IMR-90 (cell line): ENCODE measurements at regions not wholly inside any gene's neighbourhood (a gene's known extent, or its start where the extent isn't known, plus 50 kb on each side); places are given as distances from the start of the nearest gene placed in this dataset.

Source experiments
- ATAC-seq: fragments of 200-7000 bp; cut with Tn5 transposase; 2 replicates; pipeline ENCODE4 v1.9.1; 2020; ENCODE audit warnings: low read depth, mild to moderate bottlenecking, moderate library complexity
- BruUV-seq: library from RNA; stranded (reverse); fragments of 400-500 nt; replicated peaks from 2 replicates; lab custom pipeline; 2021; lab: Mats Ljungman, UMichigan
- CTCF ChIA-PET: fragments of 300-600 bp; formaldehyde crosslinking; extraction: SDS; loops from one replicate; lab custom pipeline; 2021; ENCODE audit warnings: antibody characterized with exemption; lab: Yijun Ruan, JAX
- POLR2A ChIA-PET: fragments of 300-600 bp; sonication (Branson Sonifier 250); formaldehyde crosslinking; loops from one replicate; lab custom pipeline; 2022; ENCODE audit warnings: antibody characterized with exemption; ENCODE audit not compliant: unreplicated experiment; lab: Charles Lee
- DNase-seq: peaks from one replicate; pipeline ENCODE4 v3.0.0; 2013
- H2AFZ ChIP-seq: replicated peaks from 2 replicates; pipeline ENCODE3; 2013; ENCODE audit warnings: low read length, mild to moderate bottlenecking; ENCODE audit not compliant: poor library complexity
- H2AK5ac ChIP-seq: 2 replicates; pipeline ENCODE4 v1.6.1; 2013; ENCODE audit warnings: low read depth, low read length, inconsistent platforms
- H2AK9ac ChIP-seq: replicated peaks from 2 replicates; pipeline ENCODE3; 2013; ENCODE audit warnings: mild to moderate bottlenecking, low read depth, low read length, moderate library complexity; ENCODE audit not compliant: poor library complexity
- H2BK120ac ChIP-seq: 2 replicates; pipeline ENCODE4 v1.6.1; 2013; ENCODE audit warnings: low read depth, low read length, inconsistent platforms
- H2BK15ac ChIP-seq: 3 replicates; pipeline ENCODE4 v1.6.1; 2013; ENCODE audit warnings: low read depth, low read length, inconsistent platforms
- H2BK20ac ChIP-seq: 2 replicates; pipeline ENCODE4 v1.6.1; 2013; ENCODE audit warnings: low read depth, mild to moderate bottlenecking, inconsistent platforms, low read length, moderate library complexity
- H2BK5ac ChIP-seq: 2 replicates; pipeline ENCODE4 v1.6.1; 2013; ENCODE audit warnings: mild to moderate bottlenecking, low read depth, low read length, inconsistent platforms; ENCODE audit not compliant: poor library complexity, severe bottlenecking
- H3K14ac ChIP-seq: replicated peaks from 2 replicates; pipeline ENCODE4 v1.6.1; 2013; ENCODE audit warnings: low read depth, low read length, inconsistent platforms
- H3K18ac ChIP-seq: 2 replicates; pipeline ENCODE4 v1.6.1; 2013; ENCODE audit warnings: low read depth, low read length, control low read depth
- H3K23ac ChIP-seq: 2 replicates; pipeline ENCODE4 v1.6.1; 2013; ENCODE audit warnings: low read depth, low read length, inconsistent platforms
- H3K27ac ChIP-seq: 2 replicates; pipeline ENCODE4 v1.5.1; 2013; ENCODE audit warnings: mild to moderate bottlenecking, control low read depth, low read length; ENCODE audit not compliant: insufficient read depth
- H3K27me3 ChIP-seq: 2 replicates; pipeline ENCODE4 v1.6.1; 2013; ENCODE audit warnings: low read length; ENCODE audit not compliant: control insufficient read depth, insufficient read depth
- H3K36me3 ChIP-seq: 2 replicates; pipeline ENCODE4 v1.6.1; 2013; ENCODE audit warnings: low read length, mixed read lengths; ENCODE audit not compliant: control insufficient read depth, insufficient read depth
- H3K4ac ChIP-seq: 2 replicates; pipeline ENCODE4 v1.6.1; 2013; ENCODE audit warnings: low read depth, low read length, inconsistent platforms
- H3K4me1 ChIP-seq: 2 replicates; pipeline ENCODE4 v1.6.1; 2013; ENCODE audit warnings: low read length, mixed read lengths; ENCODE audit not compliant: control insufficient read depth, insufficient read depth
- H3K4me2 ChIP-seq: 2 replicates; pipeline ENCODE4 v1.6.1; 2013; ENCODE audit warnings: low read depth, mild to moderate bottlenecking, control low read depth, low read length, moderate library complexity
- H3K4me3 ChIP-seq: 2 replicates; pipeline ENCODE4 v1.5.1; 2013; ENCODE audit warnings: low read depth, mild to moderate bottlenecking, control low read depth, low read length, moderate library complexity; ENCODE audit not compliant: insufficient read depth
- H3K56ac ChIP-seq: 2 replicates; pipeline ENCODE4 v1.6.1; 2013; ENCODE audit warnings: low read length, inconsistent platforms; ENCODE audit not compliant: insufficient read depth; ENCODE audit errors: extremely low read depth
- H3K79me1 ChIP-seq, 2 experiments: 2 replicates each; pipeline ENCODE4 v1.6.1; 2013; ENCODE audit warnings: low read length in 2 of 2, inconsistent platforms in 1 of 2, low read depth in 1 of 2
- H3K9ac ChIP-seq: 2 replicates; pipeline ENCODE4 v1.6.1; 2013; ENCODE audit warnings: low read depth, low read length, control low read depth
- H3K9me1 ChIP-seq: 2 replicates; pipeline ENCODE4 v1.6.1; 2013; ENCODE audit warnings: low read length, inconsistent platforms; ENCODE audit not compliant: insufficient read depth
- H3K9me3 ChIP-seq: 2 replicates; pipeline ENCODE4 v1.6.1; 2013; ENCODE audit warnings: low read length; ENCODE audit not compliant: control insufficient read depth, insufficient read depth
- H4K20me1 ChIP-seq: 2 replicates; pipeline ENCODE4 v1.6.1; 2013; ENCODE audit warnings: low read length, inconsistent platforms; ENCODE audit not compliant: insufficient read depth
- H4K5ac ChIP-seq: 2 replicates; pipeline ENCODE4 v1.6.1; 2013; ENCODE audit warnings: mild to moderate bottlenecking, low read depth, low read length, control low read depth
- H4K8ac ChIP-seq, 2 experiments: 2 replicates each; pipeline ENCODE4 v1.6.1; 2013; ENCODE audit warnings: low read depth in 2 of 2, low read length in 2 of 2, control low read depth in 1 of 2, inconsistent platforms in 1 of 2
- H4K91ac ChIP-seq: 2 replicates; pipeline ENCODE4 v1.6.1; 2013; ENCODE audit warnings: low read depth, low read length, inconsistent platforms; ENCODE audit not compliant: insufficient read depth
- BHLHE40 ChIP-seq: fragments of 150-350 bp; IDR thresholded peaks from 2 replicates; pipeline ENCODE4 v1.6.1; 2016; ENCODE audit warnings: mild to moderate bottlenecking, low read depth, low read length
- CEBPB ChIP-seq: IDR thresholded peaks from 2 replicates; pipeline ENCODE4 v1.6.1; 2012; ENCODE audit warnings: low read depth, low read length, improper control_type of control experiment
- CHD1 ChIP-seq: IDR thresholded peaks from 2 replicates; pipeline ENCODE4 v1.6.1; 2012; ENCODE audit warnings: low read depth, low read length, improper control_type of control experiment
- CTCF ChIP-seq: conservative IDR thresholded peaks from 2 replicates; pipeline ENCODE4 v1.5.1; 2012; ENCODE audit warnings: mild to moderate bottlenecking, low read depth, low read length, improper control_type of control experiment
- ELK1 ChIP-seq: fragments of 150-350 bp; IDR thresholded peaks from 2 replicates; pipeline ENCODE4 v1.6.1; 2016; ENCODE audit warnings: low read depth, mild to moderate bottlenecking, low read length, moderate library complexity, borderline replicate concordance
- FOS ChIP-seq: fragments of 150-350 bp; IDR thresholded peaks from 2 replicates; pipeline ENCODE4 v1.6.1; 2016; ENCODE audit warnings: low read depth, low read length
- MAFK ChIP-seq: IDR thresholded peaks from 2 replicates; pipeline ENCODE4 v1.6.1; 2012; ENCODE audit warnings: low read depth, low read length, improper control_type of control experiment
- MAZ ChIP-seq: IDR thresholded peaks from 2 replicates; pipeline ENCODE4 v1.6.1; 2012; ENCODE audit warnings: low read depth, mild to moderate bottlenecking, low read length, improper control_type of control experiment, moderate library complexity, borderline replicate concordance
- MXI1 ChIP-seq: IDR thresholded peaks from 2 replicates; pipeline ENCODE4 v1.6.1; 2012; ENCODE audit warnings: low read depth, mild to moderate bottlenecking, low read length, moderate library complexity, borderline replicate concordance
- NFE2L2 ChIP-seq: fragments of 150-350 bp; IDR thresholded peaks from 2 replicates; pipeline ENCODE4 v1.6.1; 2016; ENCODE audit warnings: low read depth, mild to moderate bottlenecking, low read length
- POLR2A ChIP-seq: IDR thresholded peaks from 2 replicates; pipeline ENCODE4 v1.6.1; 2012; ENCODE audit warnings: mild to moderate bottlenecking, low read depth, low read length
- RAD21 ChIP-seq: IDR thresholded peaks from 2 replicates; pipeline ENCODE4 v1.6.1; 2012; ENCODE audit warnings: low read length, improper control_type of control experiment
- RCOR1 ChIP-seq: IDR thresholded peaks from 2 replicates; pipeline ENCODE4 v1.6.1; 2012; ENCODE audit warnings: mild to moderate bottlenecking, low read length, improper control_type of control experiment; ENCODE audit not compliant: insufficient replicate concordance
- RFX5 ChIP-seq: IDR thresholded peaks from 2 replicates; pipeline ENCODE4 v1.8.0; 2012; ENCODE audit warnings: low read depth, mild to moderate bottlenecking, low read length, moderate library complexity
- SMC3 ChIP-seq: fragments of 150-350 bp; IDR thresholded peaks from 2 replicates; pipeline ENCODE4 v1.6.1; 2016; ENCODE audit warnings: low read depth, mild to moderate bottlenecking, antibody characterized with exemption, low read length, moderate library complexity
- USF2 ChIP-seq: fragments of 150-350 bp; IDR thresholded peaks from 2 replicates; pipeline ENCODE4 v1.6.1; 2017; ENCODE audit warnings: mild to moderate bottlenecking, antibody characterized with exemption, low read length, low read depth
- WGBS, 2 experiments: methylation state at CpG; one replicate each; pipeline versions ENCODE4 v1.1.5 to v1.1.7; 2013; ENCODE audit warnings: missing lambda C conversion rate in 2 of 2; ENCODE audit not compliant: insufficient read length in 1 of 2; ENCODE audit errors: extremely low coverage in 2 of 2; 5-methylcytosine and 5-hydroxymethylcytosine counted together
- dilution Hi-C: fragments of 300-500 bp; cut with HindIII; formaldehyde crosslinking; loops from one replicate; pipeline ENCODE4 v1.14.3; 2018; ENCODE audit warnings: low sequenced_read_pairs; ENCODE audit not compliant: unreplicated experiment
- in situ Hi-C: fragments of 300-500 bp; cut with MboI; formaldehyde crosslinking; loops from 3 replicates; pipeline ENCODE4 v1.14.3; 2019; ENCODE audit warnings: low sequenced_read_pairs, inconsistent platforms, mixed read lengths
- intact Hi-C: fragments of 100-400 bp; cut with micrococcal nuclease; formaldehyde crosslinking; loops from 2 replicates; pipeline ENCODE4 v1.10.0; 2022

- Histone ChIP-seq H3K36me3 (no peaks in the 10 kb centered on the region), H4K8ac (no peak overlapping the region), H3K4me2 (no peak overlapping the region), H3K4me1 (no peaks in the 10 kb centered on the region), H3K27ac (no peak overlapping the region), H4K5ac (no peak overlapping the region), H2BK120ac (no peak overlapping the region), H2AK5ac (no peak overlapping the region), H3K9me1 (no peaks in the 10 kb centered on the region), H4K91ac (no peak overlapping the region), H3K23ac (no peak overlapping the region), H2AK9ac (no peak overlapping the region), H3K27me3 (no peaks in the 10 kb centered on the region), H3K9me3 (peaks cover 5% of the 10 kb centered on the region; the same call in 1 of the 2 replicates), H2BK15ac (no peak overlapping the region), H3K79me1 (no peaks in the 10 kb centered on the region), H3K56ac (no peak overlapping the region), H2AFZ (no peak overlapping the region), H3K9ac (no peak overlapping the region), H2BK5ac (no peak overlapping the region), H3K18ac (no peak overlapping the region), H3K14ac (no peak overlapping the region), H2BK20ac (no peak overlapping the region), H4K20me1 (no peaks in the 10 kb centered on the region), H3K4ac (no peak overlapping the region), H3K4me3 (no peak overlapping the region)
- CTCF ChIA-PET: no interaction called here
- WGBS, 2 experiments: 90% methylated on average over 3 of the region's 3 CpGs; no CpG with 5 or more reads in 1 of the 2 experiments
- DNase-seq: no peak
- intact Hi-C loops (no loop called here), in situ Hi-C loops (no loop called here), dilution Hi-C loops (no loop called here)
- POLR2A ChIA-PET: no interaction called here
- no peak for ATAC-seq
- no peak for TF ChIP-seq USF2
- no peak for TF ChIP-seq CTCF
- no peak for TF ChIP-seq RCOR1
- TF ChIP-seq ELK1: no peak
- TF ChIP-seq NFE2L2: no peak
- no peak for TF ChIP-seq SMC3
- TF ChIP-seq MAFK: no peak
- no peak for TF ChIP-seq MXI1
- no peak for TF ChIP-seq FOS
- TF ChIP-seq BHLHE40: no peak
- TF ChIP-seq CHD1: no peak
- TF ChIP-seq RFX5: no peak
- TF ChIP-seq MAZ: no peak
- TF ChIP-seq POLR2A: no peak
- TF ChIP-seq RAD21: no peak
- no peak for TF ChIP-seq CEBPB
- BruUV-seq: no TSS peak
Measured at GRCh38 chr4:35649011-35649410, 595.3 kb downstream of the ARAP2 start.
